CD14-positive monocyte (primary cell): ENCODE measurements at regions not wholly inside any gene's neighbourhood (a gene's known extent, or its start where the extent isn't known, plus 50 kb on each side); places are given as distances from the start of the nearest gene placed in this dataset.

Source experiments
- DNase-seq, 3 donors: peaks; one replicate each; pipeline ENCODE4 v3.0.0-alpha.2; 2011 to 2022
- H2AFZ ChIP-seq: 2 replicates; pipeline ENCODE4 v1.6.0; 2012; ENCODE audit warnings: mild to moderate bottlenecking, low read depth, low read length, inconsistent platforms; ENCODE audit not compliant: insufficient read depth, poor library complexity, severe bottlenecking
- H3K27ac ChIP-seq, 2 donors: 1 replicate in 1 of 2; 2 replicates in 1 of 2; pipeline ENCODE4 v1.5.1; 2012 to 2013; ENCODE audit warnings: low read length in 2 of 2, control low read depth in 1 of 2, inconsistent platforms in 1 of 2, low read depth in 1 of 2, mild to moderate bottlenecking in 1 of 2
- H3K27me3 ChIP-seq, 2 donors: one replicate each; pipeline versions ENCODE4 v1.6.0 to v1.6.1; 2011 to 2013; ENCODE audit warnings: low read length in 2 of 2; ENCODE audit not compliant: control insufficient read depth in 2 of 2, insufficient read depth in 2 of 2
- H3K36me3 ChIP-seq, 2 donors: replicated peaks in 1 of 2; 1 replicate in 1 of 2; 2 replicates in 1 of 2; pipeline versions ENCODE4 v1.5.1 to v1.6.1; 2012 to 2013; ENCODE audit warnings: low read length in 2 of 2, control low read depth in 1 of 2, inconsistent platforms in 1 of 2, mild to moderate bottlenecking in 1 of 2; ENCODE audit not compliant: insufficient read depth in 2 of 2, control insufficient read depth in 1 of 2
- H3K4me1 ChIP-seq, 2 donors: 1 replicate in 1 of 2; 2 replicates in 1 of 2; pipeline versions ENCODE4 v1.5.1 to v1.6.1; 2012 to 2013; ENCODE audit warnings: low read length in 2 of 2, control low read depth in 1 of 2, inconsistent platforms in 1 of 2, mild to moderate bottlenecking in 1 of 2, moderate library complexity in 1 of 2; ENCODE audit not compliant: insufficient read depth in 2 of 2, control insufficient read depth in 1 of 2
- H3K4me2 ChIP-seq: replicated peaks from 2 replicates; pipeline ENCODE3; 2012; ENCODE audit warnings: low read length, moderate library complexity, mild to moderate bottlenecking; ENCODE audit not compliant: poor library complexity, severe bottlenecking; ENCODE audit errors: extremely low read depth
- H3K4me3 ChIP-seq, 3 experiments: fragments of 200-600 bp in 1 of 3; sonication (generic) in 1 of 3; replicated peaks in 1 of 3; 1 replicate in 2 of 3; 2 replicates in 1 of 3; pipeline ENCODE4 v1.5.1; 2011 to 2013; ENCODE audit warnings: low read length in 3 of 3, mild to moderate bottlenecking in 3 of 3, control low read depth in 2 of 3, low read depth in 2 of 3, inconsistent platforms in 1 of 3, moderate library complexity in 1 of 3
- H3K79me2 ChIP-seq: 2 replicates; pipeline ENCODE4 v1.6.0; 2012; ENCODE audit warnings: mild to moderate bottlenecking, control low read depth, inconsistent platforms, low read length, moderate library complexity; ENCODE audit not compliant: insufficient read depth
- H3K9ac ChIP-seq: 2 replicates; pipeline ENCODE4 v1.6.0; 2017; ENCODE audit warnings: low read length, mild to moderate bottlenecking; ENCODE audit not compliant: insufficient read depth, poor library complexity, severe bottlenecking
- H3K9me3 ChIP-seq, 2 donors: replicated peaks in 1 of 2; 1 replicate in 1 of 2; 2 replicates in 1 of 2; pipeline versions ENCODE4 v1.5.1 to v1.6.1; 2012 to 2013; ENCODE audit warnings: low read length in 2 of 2, control low read depth in 1 of 2; ENCODE audit not compliant: control insufficient read depth in 1 of 2, insufficient read depth in 1 of 2
- H4K20me1 ChIP-seq: 2 replicates; pipeline ENCODE4 v1.6.0; 2012; ENCODE audit warnings: mild to moderate bottlenecking, low read length, control low read depth, moderate library complexity; ENCODE audit not compliant: insufficient read depth
- H3K27ac Mint-ChIP-seq, 7 donors: one replicate each; pipeline ENCODE4 v1.8.0; 2020; ENCODE audit warnings: mild to moderate bottlenecking in 7 of 7, mixed read lengths in 7 of 7, moderate library complexity in 6 of 7, inconsistent platforms in 2 of 7
- H3K27me3 Mint-ChIP-seq, 3 donors: one replicate each; pipeline ENCODE4 v1.8.0; 2021 to 2022; ENCODE audit warnings: low read depth in 3 of 3, mild to moderate bottlenecking in 3 of 3, mixed read lengths in 3 of 3, moderate library complexity in 3 of 3, inconsistent platforms in 1 of 3
- H3K36me3 Mint-ChIP-seq, 2 donors: one replicate each; pipeline ENCODE4 v1.8.0; 2020; ENCODE audit warnings: mixed read lengths in 2 of 2, inconsistent platforms in 1 of 2, mild to moderate bottlenecking in 1 of 2
- H3K4me1 Mint-ChIP-seq: one replicate; pipeline ENCODE4 v1.8.0; 2020; ENCODE audit warnings: mild to moderate bottlenecking, mixed read lengths
- H3K4me3 Mint-ChIP-seq, 2 donors: one replicate each; pipeline ENCODE4 v1.8.0; 2020; ENCODE audit warnings: mild to moderate bottlenecking in 2 of 2, mixed read lengths in 2 of 2, moderate library complexity in 1 of 2
- H3K9me3 Mint-ChIP-seq, 7 donors: one replicate each; pipeline ENCODE4 v1.8.0; 2020 to 2022; ENCODE audit warnings: mixed read lengths in 7 of 7, mild to moderate bottlenecking in 6 of 7, moderate library complexity in 6 of 7, inconsistent platforms in 2 of 7
- WGBS: methylation state at CpG from one replicate; pipeline ENCODE4 v1.1.5; 2013; ENCODE audit warnings: missing lambda C conversion rate; ENCODE audit not compliant: insufficient coverage; 5-methylcytosine and 5-hydroxymethylcytosine counted together
- intact Hi-C, 2 donors: fragments of 100-400 bp; cut with micrococcal nuclease; formaldehyde crosslinking; loops; one replicate each; pipeline versions ENCODE4 v1.15.0 to v1.15.1; 2023
- TF ChIP-seq, protein P1 (sequence below): fragments of 200-600 bp; IDR thresholded peaks from one replicate; pipeline ENCODE4 v1.8.0; 2022; ENCODE audit warnings: antibody characterized with exemption, mild to moderate bottlenecking

DNA sequence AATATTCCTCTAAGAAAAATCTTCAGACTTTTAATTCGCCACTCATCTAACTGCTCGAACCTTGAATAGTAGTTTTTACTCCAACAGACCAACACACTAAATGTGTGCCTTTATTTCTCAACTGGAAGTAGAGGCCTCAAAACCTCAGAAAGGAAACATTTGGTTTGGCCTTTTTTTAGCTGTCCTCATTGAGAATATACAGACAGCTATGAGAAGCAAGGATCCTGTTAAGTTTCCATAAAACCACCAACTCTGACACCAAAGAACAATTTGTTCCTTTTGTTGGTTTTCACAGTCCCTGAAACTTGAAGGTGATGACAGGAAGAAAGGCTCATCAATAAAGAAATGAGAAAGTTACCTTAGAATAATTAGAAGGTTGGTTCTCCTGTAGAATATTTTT, 199.2 kb upstream of the MEOX2 start:
- Histone ChIP-seq H3K27ac (no peak overlapping the region), H3K27me3 (no peaks in the 10 kb centered on the region), H3K4me1 (no peaks in the 10 kb centered on the region), H4K20me1 (no peaks in the 10 kb centered on the region), H3K79me2 (no peaks in the 10 kb centered on the region), H3K4me3 (no peak overlapping the region), H3K9ac (no peak overlapping the region), H3K9me3 (no peaks in the 10 kb centered on the region), H3K36me3 (no peaks in the 10 kb centered on the region), H2AFZ (no peak overlapping the region), H3K4me2 (no peak overlapping the region)
- no peak overlapping the region for H3K27ac Mint-ChIP-seq
- no peaks in the 10 kb centered on the region for H3K36me3 Mint-ChIP-seq
- no peaks in the 10 kb centered on the region for H3K27me3 Mint-ChIP-seq
- TF ChIP-seq, protein P1, sequence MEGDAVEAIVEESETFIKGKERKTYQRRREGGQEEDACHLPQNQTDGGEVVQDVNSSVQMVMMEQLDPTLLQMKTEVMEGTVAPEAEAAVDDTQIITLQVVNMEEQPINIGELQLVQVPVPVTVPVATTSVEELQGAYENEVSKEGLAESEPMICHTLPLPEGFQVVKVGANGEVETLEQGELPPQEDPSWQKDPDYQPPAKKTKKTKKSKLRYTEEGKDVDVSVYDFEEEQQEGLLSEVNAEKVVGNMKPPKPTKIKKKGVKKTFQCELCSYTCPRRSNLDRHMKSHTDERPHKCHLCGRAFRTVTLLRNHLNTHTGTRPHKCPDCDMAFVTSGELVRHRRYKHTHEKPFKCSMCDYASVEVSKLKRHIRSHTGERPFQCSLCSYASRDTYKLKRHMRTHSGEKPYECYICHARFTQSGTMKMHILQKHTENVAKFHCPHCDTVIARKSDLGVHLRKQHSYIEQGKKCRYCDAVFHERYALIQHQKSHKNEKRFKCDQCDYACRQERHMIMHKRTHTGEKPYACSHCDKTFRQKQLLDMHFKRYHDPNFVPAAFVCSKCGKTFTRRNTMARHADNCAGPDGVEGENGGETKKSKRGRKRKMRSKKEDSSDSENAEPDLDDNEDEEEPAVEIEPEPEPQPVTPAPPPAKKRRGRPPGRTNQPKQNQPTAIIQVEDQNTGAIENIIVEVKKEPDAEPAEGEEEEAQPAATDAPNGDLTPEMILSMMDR: no peak
- DNase-seq: no peak
- 17% methylated on average over 1 of the region's 2 CpGs for WGBS
- peaks cover 0 to 4% (median 0%) of the 10 kb centered on the region in 7 donors for H3K9me3 Mint-ChIP-seq
- no peaks in the 10 kb centered on the region for H3K4me1 Mint-ChIP-seq
- intact Hi-C loops: no loop called here
- H3K4me3 Mint-ChIP-seq: no peak overlapping the region

DNA sequence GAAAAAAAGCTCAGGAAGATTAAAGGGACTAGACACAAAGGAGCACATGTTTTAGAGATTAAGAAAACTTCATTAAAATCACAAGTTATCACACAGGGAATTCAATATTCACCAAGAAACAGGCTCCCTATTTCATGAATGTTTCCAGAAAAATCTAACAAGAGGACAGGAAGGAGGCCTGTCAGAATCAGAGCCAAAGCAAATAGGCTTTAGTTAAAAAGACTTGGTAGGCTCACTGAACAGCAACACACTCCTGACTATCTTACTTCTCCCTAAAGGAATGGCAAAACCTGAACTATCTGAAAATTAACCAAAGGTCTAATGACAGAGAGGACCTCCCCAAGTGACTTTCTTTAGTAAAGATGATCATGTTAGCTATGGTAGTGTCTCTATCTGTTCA, 188.3 kb upstream of the MEOX2 start:
- Histone ChIP-seq H3K27me3 (no peaks in the 10 kb centered on the region), H3K4me1 (no peaks in the 10 kb centered on the region), H3K36me3 (no peaks in the 10 kb centered on the region), H3K27ac (no peak overlapping the region), H3K9me3 (no peaks in the 10 kb centered on the region), H3K9ac (no peak overlapping the region), H3K4me2 (no peak overlapping the region), H4K20me1 (no peaks in the 10 kb centered on the region), H3K79me2 (no peaks in the 10 kb centered on the region), H3K4me3 (no peak overlapping the region), H2AFZ (no peak overlapping the region)
- intact Hi-C loops: no loop called here
- Mint-ChIP-seq H3K27ac (no peak overlapping the region), H3K4me3 (no peak overlapping the region), H3K36me3 (no peaks in the 10 kb centered on the region), H3K27me3 (no peaks in the 10 kb centered on the region), H3K9me3 (peaks cover 0 to 6% (median 4%) of the 10 kb centered on the region in 7 donors), H3K4me1 (no peaks in the 10 kb centered on the region)
- TF ChIP-seq, protein P1: no peak
- DNase-seq: no peak
